H9 (cell line): ENCODE measurements at regions not wholly inside any gene's neighbourhood (a gene's known extent, or its start where the extent isn't known, plus 50 kb on each side); places are given as distances from the start of the nearest gene placed in this dataset.

Experiments used
- DNase-seq: peaks from one replicate; pipeline ENCODE4 v3.0.0-alpha.2; 2017
- H2AFZ ChIP-seq: one replicate; pipeline ENCODE4 v1.6.1; 2013; ENCODE audit warnings: mild to moderate bottlenecking, low read length, control low read depth, moderate library complexity
- H2AK5ac ChIP-seq: 2 replicates; pipeline ENCODE4 v1.6.1; 2013; ENCODE audit warnings: low read length, control low read depth, mixed read lengths; ENCODE audit not compliant: insufficient read length
- H2BK120ac ChIP-seq: one replicate; pipeline ENCODE4 v1.6.1; 2013; ENCODE audit warnings: low read depth, mild to moderate bottlenecking, low read length, control low read depth, inconsistent platforms; ENCODE audit not compliant: poor library complexity, severe bottlenecking
- H2BK12ac ChIP-seq: 2 replicates; pipeline ENCODE4 v1.6.1; 2013; ENCODE audit warnings: low read length, control low read depth, mixed read lengths, low read depth; ENCODE audit not compliant: insufficient read length
- H2BK15ac ChIP-seq: 2 replicates; pipeline ENCODE4 v1.6.1; 2013; ENCODE audit warnings: low read depth, low read length, control low read depth
- H2BK20ac ChIP-seq: one replicate; pipeline ENCODE4 v1.6.1; 2013; ENCODE audit warnings: low read depth, mild to moderate bottlenecking, low read length, control low read depth, inconsistent platforms; ENCODE audit not compliant: poor library complexity, severe bottlenecking
- H2BK5ac ChIP-seq: 2 replicates; pipeline ENCODE4 v1.6.1; 2013; ENCODE audit warnings: low read length, control low read depth, mixed read lengths; ENCODE audit not compliant: insufficient read length
- H3K14ac ChIP-seq: 2 replicates; pipeline ENCODE4 v1.6.1; 2013; ENCODE audit warnings: low read length, control low read depth; ENCODE audit not compliant: insufficient read depth
- H3K18ac ChIP-seq: 2 replicates; pipeline ENCODE4 v1.6.1; 2013; ENCODE audit warnings: low read depth, mild to moderate bottlenecking, mixed read lengths, low read length, control low read depth; ENCODE audit not compliant: insufficient read length
- H3K23ac ChIP-seq: 2 replicates; pipeline ENCODE4 v1.6.1; 2013; ENCODE audit warnings: low read length, control low read depth, mixed read lengths, low read depth; ENCODE audit not compliant: insufficient read length
- H3K23me2 ChIP-seq: 2 replicates; pipeline ENCODE4 v1.6.1; 2013; ENCODE audit warnings: low read depth, mild to moderate bottlenecking, mixed read lengths, low read length, control low read depth; ENCODE audit not compliant: insufficient read length, poor library complexity, severe bottlenecking
- H3K27ac ChIP-seq: 2 replicates; pipeline ENCODE4 v1.5.1; 2013; ENCODE audit warnings: low read length, control low read depth, mixed read lengths, low read depth; ENCODE audit not compliant: insufficient read length
- H3K27me3 ChIP-seq: 2 replicates; pipeline ENCODE4 v1.6.1; 2013; ENCODE audit warnings: low read length, control low read depth, inconsistent platforms; ENCODE audit not compliant: insufficient read depth
- H3K4ac ChIP-seq: 2 replicates; pipeline ENCODE4 v1.6.1; 2013; ENCODE audit warnings: low read depth, mild to moderate bottlenecking, control low read depth, inconsistent platforms, low read length, moderate library complexity
- H3K4me1 ChIP-seq: 2 replicates; pipeline ENCODE4 v1.6.1; 2013; ENCODE audit warnings: low read length, control low read depth, inconsistent platforms; ENCODE audit not compliant: insufficient read depth
- H3K4me2 ChIP-seq: 2 replicates; pipeline ENCODE4 v1.6.1; 2013; ENCODE audit warnings: low read length, control low read depth, mixed read lengths; ENCODE audit not compliant: insufficient read length, insufficient read depth
- H3K56ac ChIP-seq: 2 replicates; pipeline ENCODE4 v1.6.1; 2013; ENCODE audit warnings: low read depth, mild to moderate bottlenecking, mixed read lengths, low read length, control low read depth; ENCODE audit not compliant: insufficient read length
- H3K79me1 ChIP-seq: 2 replicates; pipeline ENCODE4 v1.6.1; 2013; ENCODE audit warnings: low read depth, mild to moderate bottlenecking, moderate library complexity, low read length, control low read depth, inconsistent platforms; ENCODE audit not compliant: insufficient read depth, poor library complexity, severe bottlenecking
- H3K79me2 ChIP-seq: 2 replicates; pipeline ENCODE4 v1.6.1; 2013; ENCODE audit warnings: low read length, control low read depth, inconsistent platforms; ENCODE audit not compliant: insufficient read depth
- H3K9ac ChIP-seq: 2 replicates; pipeline ENCODE4 v1.6.1; 2013; ENCODE audit warnings: low read length, control low read depth, mixed read lengths; ENCODE audit not compliant: insufficient read length; ENCODE audit errors: extremely low read depth
- H3K9me3 ChIP-seq: one replicate; pipeline ENCODE4 v1.6.1; 2013; ENCODE audit warnings: low read depth, low read length, inconsistent platforms; ENCODE audit not compliant: control insufficient read depth
- H3T11ph ChIP-seq: one replicate; pipeline ENCODE4 v1.6.1; 2013; ENCODE audit warnings: mild to moderate bottlenecking, low read length, control low read depth, inconsistent platforms
- H4K20me1 ChIP-seq: one replicate; pipeline ENCODE4 v1.6.1; 2013; ENCODE audit not compliant: control insufficient read depth, insufficient read length, insufficient read depth
- H4K5ac ChIP-seq: 2 replicates; pipeline ENCODE4 v1.6.1; 2013; ENCODE audit warnings: low read depth, mild to moderate bottlenecking, mixed read lengths, low read length, control low read depth; ENCODE audit not compliant: insufficient read length
- H4K8ac ChIP-seq: replicated peaks from 2 replicates; pipeline ENCODE4 v1.6.1; 2013; ENCODE audit warnings: low read length, control low read depth, mixed read lengths, low read depth; ENCODE audit not compliant: insufficient read length
- H4K91ac ChIP-seq: 2 replicates; pipeline ENCODE4 v1.6.1; 2013; ENCODE audit warnings: low read depth, mild to moderate bottlenecking, moderate library complexity, mixed read lengths, low read length, control low read depth; ENCODE audit not compliant: insufficient read length
- H3K27ac Mint-ChIP-seq, 3 experiments: 2 replicates in 2 of 3; 3 replicates in 1 of 3; pipeline ENCODE4 v1.8.0; 2020 to 2021; ENCODE audit warnings: mixed read lengths in 3 of 3, mild to moderate bottlenecking in 1 of 3, moderate library complexity in 1 of 3
- H3K27me3 Mint-ChIP-seq: 2 replicates; pipeline ENCODE4 v1.8.0; 2021; ENCODE audit warnings: low read depth, mild to moderate bottlenecking, moderate library complexity, mixed read lengths
- H3K36me3 Mint-ChIP-seq, 3 experiments: 2 replicates in 2 of 3; 3 replicates in 1 of 3; pipeline ENCODE4 v1.8.0; 2020 to 2021; ENCODE audit warnings: low read depth in 3 of 3, mixed read lengths in 3 of 3; ENCODE audit not compliant: insufficient read depth in 1 of 3
- H3K4me1 Mint-ChIP-seq, 2 experiments: 2 replicates each; pipeline ENCODE4 v1.8.0; 2020; ENCODE audit warnings: mixed read lengths in 2 of 2
- H3K4me3 Mint-ChIP-seq, 2 experiments: 2 replicates in 1 of 2; 3 replicates in 1 of 2; pipeline ENCODE4 v1.8.0; 2020 to 2021; ENCODE audit warnings: mild to moderate bottlenecking in 2 of 2, mixed read lengths in 2 of 2, moderate library complexity in 1 of 2
- H3K9me3 Mint-ChIP-seq, 2 experiments: 2 replicates in 1 of 2; 3 replicates in 1 of 2; pipeline ENCODE4 v1.8.0; 2020; ENCODE audit warnings: mild to moderate bottlenecking in 2 of 2, mixed read lengths in 2 of 2, moderate library complexity in 1 of 2
- WGBS: extraction: QIAGEN DNeasy Blood & Tissue Kit; methylation state at CpG from one replicate; pipeline ENCODE4 v1.1.7; 2013; ENCODE audit warnings: missing lambda C conversion rate, low lambda C conversion rate, mixed read lengths; ENCODE audit not compliant: insufficient read length; ENCODE audit errors: extremely low coverage; 5-methylcytosine and 5-hydroxymethylcytosine counted together
- TF ChIP-seq, protein P1 (sequence below): fragments of 200-600 bp; sonication (generic); conservative IDR thresholded peaks from 3 replicates; pipeline ENCODE4 v1.8.0; 2021; ENCODE audit warnings: antibody characterized with exemption, mild to moderate bottlenecking

GRCh38 chr7:130845581-130846085, 111.6 kb upstream of the KLF14 start:
- no peak for DNase-seq
- Histone ChIP-seq H2AK5ac (no peak overlapping the region), H3K23ac (no peak overlapping the region), H4K5ac (no peak overlapping the region), H2AFZ (no peak overlapping the region), H2BK20ac (no peak overlapping the region), H4K91ac (no peak overlapping the region), H3K56ac (no peak overlapping the region), H3K79me2 (no peaks in the 10 kb centered on the region), H3K27ac (no peak overlapping the region), H3T11ph (no peak overlapping the region), H2BK5ac (no peak overlapping the region), H2BK15ac (no peak overlapping the region), H3K4me1 (no peaks in the 10 kb centered on the region), H3K4me2 (no peak overlapping the region), H3K4ac (no peak overlapping the region), H2BK12ac (no peak overlapping the region), H3K9me3 (no peaks in the 10 kb centered on the region), H2BK120ac (no peak overlapping the region), H3K18ac (no peak overlapping the region), H3K27me3 (no peaks in the 10 kb centered on the region), H3K9ac (no peak overlapping the region), H3K79me1 (no peaks in the 10 kb centered on the region), H3K14ac (no peak overlapping the region), H4K20me1 (no peaks in the 10 kb centered on the region), H3K23me2 (no peaks in the 10 kb centered on the region), H4K8ac (no peak overlapping the region)
- no peak overlapping the region; a peak in 1 of 7 replicates for H3K27ac Mint-ChIP-seq
- no peaks in the 10 kb centered on the region for H3K9me3 Mint-ChIP-seq
- TF ChIP-seq, protein P1, sequence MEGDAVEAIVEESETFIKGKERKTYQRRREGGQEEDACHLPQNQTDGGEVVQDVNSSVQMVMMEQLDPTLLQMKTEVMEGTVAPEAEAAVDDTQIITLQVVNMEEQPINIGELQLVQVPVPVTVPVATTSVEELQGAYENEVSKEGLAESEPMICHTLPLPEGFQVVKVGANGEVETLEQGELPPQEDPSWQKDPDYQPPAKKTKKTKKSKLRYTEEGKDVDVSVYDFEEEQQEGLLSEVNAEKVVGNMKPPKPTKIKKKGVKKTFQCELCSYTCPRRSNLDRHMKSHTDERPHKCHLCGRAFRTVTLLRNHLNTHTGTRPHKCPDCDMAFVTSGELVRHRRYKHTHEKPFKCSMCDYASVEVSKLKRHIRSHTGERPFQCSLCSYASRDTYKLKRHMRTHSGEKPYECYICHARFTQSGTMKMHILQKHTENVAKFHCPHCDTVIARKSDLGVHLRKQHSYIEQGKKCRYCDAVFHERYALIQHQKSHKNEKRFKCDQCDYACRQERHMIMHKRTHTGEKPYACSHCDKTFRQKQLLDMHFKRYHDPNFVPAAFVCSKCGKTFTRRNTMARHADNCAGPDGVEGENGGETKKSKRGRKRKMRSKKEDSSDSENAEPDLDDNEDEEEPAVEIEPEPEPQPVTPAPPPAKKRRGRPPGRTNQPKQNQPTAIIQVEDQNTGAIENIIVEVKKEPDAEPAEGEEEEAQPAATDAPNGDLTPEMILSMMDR, result no peak
- no peak overlapping the region for H3K4me3 Mint-ChIP-seq
- H3K4me1 Mint-ChIP-seq, result no peaks in the 10 kb centered on the region
- peaks cover 5% of the 10 kb centered on the region for H3K27me3 Mint-ChIP-seq
- H3K36me3 Mint-ChIP-seq, result no peaks in the 10 kb centered on the region
- WGBS, result no CpG with 5 or more reads among the region's 11 CpGs
